GM12874 (cell line): ENCODE measurements at regions not wholly inside any gene's neighbourhood (a gene's known extent, or its start where the extent isn't known, plus 50 kb on each side); places are given as distances from the start of the nearest gene placed in this dataset.

ENCODE experiments used
- TF ChIP-seq, protein P1 (sequence below): IDR thresholded peaks from 2 replicates; pipeline ENCODE4 v1.5.1; 2011; ENCODE audit warnings: low read depth, mild to moderate bottlenecking, control low read depth, low read length, moderate library complexity; ENCODE audit not compliant: insufficient read depth

DNA sequence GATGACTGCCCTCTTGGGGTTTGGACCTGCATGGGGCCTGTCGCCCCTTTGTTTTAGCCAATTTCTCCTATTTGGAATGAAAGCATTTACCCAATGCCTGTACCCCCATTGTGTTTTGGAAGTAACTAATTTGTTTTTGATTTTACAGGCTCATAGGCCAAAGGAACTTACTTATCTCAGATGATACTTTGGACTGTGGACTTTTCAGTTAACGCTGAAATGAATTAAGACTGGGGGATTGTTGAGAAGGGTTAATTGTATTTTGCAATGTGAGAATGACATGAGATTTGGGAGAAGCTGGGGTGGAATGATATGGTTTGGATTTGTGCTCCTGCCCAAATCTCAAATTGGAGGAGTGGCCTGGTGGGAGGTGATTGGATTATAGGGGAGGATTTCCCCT lies 185.8 kb upstream of the PHYHIPL start:
- TF ChIP-seq, protein P1, sequence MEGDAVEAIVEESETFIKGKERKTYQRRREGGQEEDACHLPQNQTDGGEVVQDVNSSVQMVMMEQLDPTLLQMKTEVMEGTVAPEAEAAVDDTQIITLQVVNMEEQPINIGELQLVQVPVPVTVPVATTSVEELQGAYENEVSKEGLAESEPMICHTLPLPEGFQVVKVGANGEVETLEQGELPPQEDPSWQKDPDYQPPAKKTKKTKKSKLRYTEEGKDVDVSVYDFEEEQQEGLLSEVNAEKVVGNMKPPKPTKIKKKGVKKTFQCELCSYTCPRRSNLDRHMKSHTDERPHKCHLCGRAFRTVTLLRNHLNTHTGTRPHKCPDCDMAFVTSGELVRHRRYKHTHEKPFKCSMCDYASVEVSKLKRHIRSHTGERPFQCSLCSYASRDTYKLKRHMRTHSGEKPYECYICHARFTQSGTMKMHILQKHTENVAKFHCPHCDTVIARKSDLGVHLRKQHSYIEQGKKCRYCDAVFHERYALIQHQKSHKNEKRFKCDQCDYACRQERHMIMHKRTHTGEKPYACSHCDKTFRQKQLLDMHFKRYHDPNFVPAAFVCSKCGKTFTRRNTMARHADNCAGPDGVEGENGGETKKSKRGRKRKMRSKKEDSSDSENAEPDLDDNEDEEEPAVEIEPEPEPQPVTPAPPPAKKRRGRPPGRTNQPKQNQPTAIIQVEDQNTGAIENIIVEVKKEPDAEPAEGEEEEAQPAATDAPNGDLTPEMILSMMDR, result no peak

DNA sequence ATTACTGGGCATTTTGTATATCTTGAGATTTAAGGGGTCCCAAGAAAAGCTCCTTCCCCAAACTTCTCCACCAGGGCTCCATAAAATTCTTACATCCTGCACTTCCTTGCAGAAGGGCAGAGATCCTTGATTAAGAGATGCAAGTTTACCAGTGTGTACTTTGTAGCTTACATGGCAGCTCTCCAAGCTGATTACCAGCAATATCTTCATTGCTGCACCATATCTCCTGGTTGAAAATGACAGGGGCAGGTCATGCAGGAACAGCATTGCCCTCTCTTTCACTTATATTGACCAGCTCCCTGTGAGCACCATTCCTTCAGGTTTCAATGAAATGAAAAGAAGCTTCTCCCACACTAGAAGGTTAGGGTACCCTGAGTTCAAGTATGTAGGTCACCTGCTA lies 184.6 kb upstream of the PHYHIPL start:
- TF ChIP-seq, protein P1, result no peak

DNA sequence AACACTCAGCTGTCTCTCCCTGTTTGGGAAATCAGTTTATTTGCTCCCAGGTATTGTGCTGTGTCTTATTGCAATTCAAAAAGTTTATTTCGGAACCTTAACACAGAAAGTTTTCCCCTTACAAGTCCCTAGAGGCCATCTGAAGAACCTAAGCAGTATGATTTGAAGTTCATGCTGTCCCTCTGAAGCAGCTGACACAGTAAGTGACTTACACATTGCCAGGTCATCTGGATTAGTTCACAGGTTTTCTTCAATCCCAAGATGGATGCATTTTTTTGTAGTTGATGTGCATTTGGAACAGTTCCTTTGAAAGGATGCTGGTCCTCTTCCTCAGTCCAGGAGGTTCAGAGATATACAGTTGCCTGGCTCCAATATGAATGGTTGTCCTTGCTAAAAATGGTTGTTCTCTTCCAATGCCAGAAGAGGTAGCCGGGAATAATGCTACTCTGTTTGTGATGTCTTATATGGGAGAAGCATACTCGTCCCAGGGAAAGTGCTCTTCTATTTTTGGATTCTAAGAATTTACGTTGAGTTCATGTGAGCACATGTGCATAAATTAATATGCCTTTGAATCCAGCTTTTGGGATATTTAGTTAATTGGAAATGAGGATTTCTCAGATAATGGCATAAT lies 183.5 kb upstream of the PHYHIPL start:
- TF ChIP-seq, protein P1, result no peak

DNA sequence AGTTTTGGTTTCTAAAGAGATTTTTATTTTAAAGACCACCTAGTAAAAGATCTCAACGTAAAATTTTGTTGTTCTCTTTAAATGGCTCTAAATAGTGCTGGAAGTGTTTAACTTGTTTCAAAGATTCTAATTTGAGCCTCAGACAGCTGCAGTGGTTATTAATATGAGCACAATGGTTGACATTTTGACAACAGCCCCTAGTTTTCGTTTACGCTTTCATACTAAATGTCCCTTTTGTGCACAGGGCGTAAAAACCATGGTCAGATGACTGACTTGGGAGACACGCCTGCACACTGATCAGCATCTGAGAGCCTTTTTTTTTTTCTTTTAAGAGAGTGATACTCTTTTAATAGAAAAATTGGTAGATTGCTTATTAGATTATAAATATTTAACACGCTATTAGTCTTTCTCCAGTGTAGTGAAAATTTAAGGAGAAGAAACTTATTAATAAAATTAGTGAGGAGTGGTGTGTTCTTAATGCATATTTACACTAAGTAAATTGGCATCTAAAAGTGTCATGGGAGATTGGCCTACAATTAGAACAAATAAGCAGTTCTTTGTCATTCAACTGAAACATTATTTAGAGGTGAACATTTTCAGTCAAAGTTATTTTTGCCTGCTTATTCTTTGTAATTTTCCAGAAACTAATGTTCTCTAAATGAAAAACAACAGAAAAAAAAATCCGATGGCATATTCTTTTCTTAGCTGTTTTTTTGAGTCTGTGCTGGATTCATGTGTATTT lies 182.8 kb upstream of the PHYHIPL start:
- TF ChIP-seq, protein P1, result no peak

DNA sequence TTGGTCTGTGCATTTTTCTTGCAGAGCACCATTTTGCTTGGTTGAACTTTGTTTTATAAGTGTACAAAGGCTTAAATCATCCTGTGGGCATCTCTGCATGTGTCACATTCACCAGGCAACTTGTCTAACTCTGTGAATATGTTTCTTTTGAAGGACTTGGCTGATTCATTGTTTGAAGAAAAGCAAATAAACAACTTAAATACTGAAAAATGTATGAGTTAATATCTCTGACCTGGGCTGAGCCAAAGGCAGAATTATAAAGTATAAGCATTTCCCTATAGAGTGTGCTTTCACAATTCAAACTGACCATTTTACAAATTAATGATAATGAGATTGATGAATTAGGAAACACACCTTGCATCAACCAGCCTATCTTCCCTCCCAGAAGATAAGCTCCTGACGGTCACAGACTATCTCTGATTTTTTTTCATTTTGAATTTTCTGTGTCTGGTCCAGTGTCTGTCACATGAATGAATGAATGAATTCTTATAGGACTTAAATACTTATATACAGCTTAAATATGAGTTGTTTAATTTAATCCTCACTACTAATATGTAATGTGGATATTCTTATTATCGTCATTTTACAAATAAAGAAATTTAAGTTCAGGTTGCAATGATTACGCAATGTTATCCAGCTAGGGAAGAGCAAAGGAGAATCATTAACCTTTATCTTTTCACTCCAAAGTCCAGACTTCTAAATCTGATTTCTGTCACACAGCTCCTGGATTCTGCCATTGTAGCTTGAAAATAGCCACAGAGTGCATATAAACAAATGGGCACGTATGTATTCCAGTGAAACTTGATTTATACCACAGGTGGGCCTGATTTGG lies 182.0 kb upstream of the PHYHIPL start:
- TF ChIP-seq, protein P1, result no peak

DNA sequence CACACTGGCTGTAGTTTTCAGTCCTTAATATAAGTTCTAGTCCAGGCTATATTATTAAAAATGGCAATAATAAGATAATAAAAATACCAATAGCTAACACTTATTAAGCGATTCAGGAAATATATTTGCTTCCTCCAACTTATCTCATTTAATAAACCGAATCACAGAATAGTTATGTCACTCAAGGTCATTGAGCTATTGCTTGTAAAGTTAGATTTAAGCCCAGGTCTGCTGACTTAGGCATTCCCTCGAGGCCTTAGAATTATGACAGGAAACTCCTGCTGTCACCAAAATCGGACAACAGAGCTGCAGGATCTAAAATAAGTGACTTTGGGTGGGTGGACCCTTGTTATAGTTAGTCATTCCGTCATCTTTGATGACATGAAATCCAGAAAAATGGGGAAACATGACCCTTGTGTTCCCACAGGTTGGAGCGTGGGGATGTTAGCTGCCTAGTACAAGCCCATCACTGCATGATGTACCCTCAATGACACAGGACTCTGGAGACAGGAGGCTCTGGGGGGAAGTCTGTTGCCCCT lies 181.3 kb upstream of the PHYHIPL start:
- TF ChIP-seq, protein P1, result no peak

DNA sequence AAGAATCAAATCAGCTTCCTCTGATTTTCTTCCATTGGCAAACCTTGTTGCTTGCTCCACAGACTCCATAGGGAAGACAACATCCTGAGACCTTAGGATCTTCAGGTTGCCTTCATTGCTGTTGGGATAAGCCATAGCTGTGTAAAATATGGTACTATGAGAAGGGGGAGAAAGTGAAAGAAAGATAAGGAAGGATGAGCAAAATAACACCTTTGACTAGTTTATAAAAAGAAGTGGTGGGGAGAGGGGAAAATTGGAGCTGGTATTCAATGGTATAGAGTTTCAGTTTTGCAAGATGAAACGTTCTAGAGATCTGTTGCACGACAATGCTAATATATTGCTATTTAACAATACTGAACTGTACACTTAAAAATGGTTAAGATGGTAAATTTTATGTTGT lies 180.4 kb upstream of the PHYHIPL start:
- TF ChIP-seq, protein P1, result no peak
